OCI-LY1 (cell line): ENCODE measurements at regions not wholly inside any gene's neighbourhood (a gene's known extent, or its start where the extent isn't known, plus 50 kb on each side); places are given as distances from the start of the nearest gene placed in this dataset.

ENCODE experiments used
- H2AFZ ChIP-seq: fragments of 200-600 bp; sonication (generic), shearing (Covaris generic); 2 replicates; pipeline ENCODE4 v1.6.0; 2014; ENCODE audit warnings: antibody characterized with exemption, mild to moderate bottlenecking, low read length
- H3F3A ChIP-seq: fragments of 200-600 bp; sonication (generic), shearing (Covaris generic); 2 replicates; pipeline ENCODE4 v1.6.0; 2014; ENCODE audit warnings: mild to moderate bottlenecking, antibody characterized with exemption, low read length, moderate library complexity; ENCODE audit not compliant: insufficient read depth
- H3K27ac ChIP-seq: fragments of 200-600 bp; sonication (generic); 2 replicates; pipeline ENCODE4 v1.5.1; 2014; ENCODE audit warnings: low read length, mixed run types, mild to moderate bottlenecking, low read depth; ENCODE audit not compliant: poor library complexity, severe bottlenecking
- H3K27me3 ChIP-seq: fragments of 200-600 bp; sonication (generic); 2 replicates; pipeline ENCODE4 v1.6.0; 2014; ENCODE audit warnings: antibody characterized with exemption, mild to moderate bottlenecking, low read length, moderate library complexity; ENCODE audit not compliant: insufficient read depth
- H3K36me3 ChIP-seq: fragments of 200-600 bp; sonication (generic); 2 replicates; pipeline ENCODE4 v1.6.1; 2014; ENCODE audit warnings: mild to moderate bottlenecking, antibody characterized with exemption, low read length, moderate library complexity, mixed read lengths; ENCODE audit not compliant: insufficient read depth
- H3K4me1 ChIP-seq: fragments of 200-600 bp; sonication (generic); 2 replicates; pipeline ENCODE4 v1.5.1; 2014; ENCODE audit warnings: mild to moderate bottlenecking, low read length, moderate library complexity; ENCODE audit not compliant: insufficient read depth, severe bottlenecking
- H3K4me2 ChIP-seq: fragments of 200-600 bp; sonication (generic), shearing (Covaris generic); 2 replicates; pipeline ENCODE4 v1.6.1; 2014; ENCODE audit warnings: low read length
- H3K4me3 ChIP-seq: fragments of 200-600 bp; sonication (generic); 2 replicates; pipeline ENCODE4 v1.5.1; 2014; ENCODE audit warnings: low read length, low read depth, mild to moderate bottlenecking, mixed read lengths; ENCODE audit not compliant: poor library complexity, severe bottlenecking
- H3K79me2 ChIP-seq: fragments of 200-600 bp; shearing (Covaris generic); 2 replicates; pipeline ENCODE4 v1.6.1; 2016; ENCODE audit warnings: mixed run types, low read length, mixed read lengths; ENCODE audit not compliant: insufficient read depth
- H3K9ac ChIP-seq: fragments of 200-600 bp; sonication (generic), shearing (Covaris generic); 2 replicates; pipeline ENCODE4 v1.6.1; 2014; ENCODE audit warnings: mild to moderate bottlenecking, low read length, mixed read lengths
- H3K9me2 ChIP-seq: fragments of 200-600 bp; sonication (generic), shearing (Covaris generic); 2 replicates; pipeline ENCODE4 v1.6.1; 2014; ENCODE audit warnings: low read depth, mild to moderate bottlenecking, low read length, mixed read lengths
- H3K9me3 ChIP-seq: fragments of 200-600 bp; shearing (Covaris generic); 2 replicates; pipeline ENCODE4 v1.6.1; 2014; ENCODE audit warnings: low read length, mixed read lengths
- H4K20me1 ChIP-seq: fragments of 200-600 bp; sonication (generic), shearing (Covaris generic); 2 replicates; pipeline ENCODE4 v1.6.0; 2016; ENCODE audit warnings: mild to moderate bottlenecking, low read length; ENCODE audit not compliant: insufficient read depth
- CTCF ChIP-seq: fragments of 200-600 bp; sonication (generic), shearing (Covaris generic); IDR thresholded peaks from 2 replicates; pipeline ENCODE4 v1.5.1; 2017; ENCODE audit warnings: mild to moderate bottlenecking, antibody characterized with exemption, low read length, moderate library complexity, mixed read lengths
- EZH2 ChIP-seq: fragments of 200-600 bp; sonication (generic), shearing (Covaris generic); IDR thresholded peaks from 2 replicates; pipeline ENCODE4 v1.8.0; 2017; ENCODE audit warnings: borderline replicate concordance, mixed run types, mild to moderate bottlenecking, antibody characterized with exemption, low read length, moderate library complexity, mixed read lengths

GRCh38 chr17:20938244-20938643, 104.6 kb downstream of the USP22 start:
- Histone ChIP-seq H3K4me3 (no peak overlapping the region), H3K9me2 (no peaks in the 10 kb centered on the region), H3K27me3 (no peaks in the 10 kb centered on the region; the same call in 1 of the 2 replicates), H3K27ac (no peak overlapping the region), H3K79me2 (no peaks in the 10 kb centered on the region), H2AFZ (no peak overlapping the region), H4K20me1 (no peaks in the 10 kb centered on the region), H3K36me3 (no peaks in the 10 kb centered on the region), H3F3A (no peaks in the 10 kb centered on the region), H3K4me1 (no peaks in the 10 kb centered on the region), H3K9ac (no peak overlapping the region), H3K9me3 (no peaks in the 10 kb centered on the region), H3K4me2 (no peak overlapping the region)
- TF ChIP-seq CTCF (no peak), EZH2 (no peak)

DNA sequence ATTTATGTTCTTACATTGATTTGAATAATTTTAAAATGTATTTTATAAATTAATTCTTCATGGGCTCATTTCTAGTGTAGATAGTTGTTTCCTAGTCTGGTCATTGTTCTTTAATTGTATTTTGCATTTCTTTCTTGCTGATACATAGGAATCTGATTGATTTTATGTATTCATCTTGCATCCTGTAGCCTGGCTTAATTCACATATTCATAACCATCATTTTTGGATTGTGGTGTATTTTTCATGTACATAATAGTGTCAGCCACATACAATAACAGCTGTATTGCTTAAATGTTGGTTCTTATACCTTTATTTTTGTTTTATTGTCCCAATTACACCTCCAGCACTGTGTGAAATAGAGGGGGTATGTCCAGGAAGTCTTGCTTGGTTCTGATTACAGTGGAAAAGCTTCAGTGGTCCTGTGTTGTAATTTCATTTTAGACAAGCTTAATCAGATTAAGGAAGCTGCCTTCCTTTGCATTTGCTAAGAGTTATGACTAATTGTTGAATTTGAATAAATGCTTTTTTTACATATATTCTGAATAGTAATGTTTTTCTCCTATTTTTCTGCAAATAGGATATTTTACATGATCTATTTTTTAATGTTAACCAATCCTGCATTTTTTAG, 103.7 kb downstream of the USP22 start:
- Histone ChIP-seq H3K27ac (no peak overlapping the region), H3K36me3 (no peaks in the 10 kb centered on the region), H3K9ac (no peak overlapping the region), H3F3A (no peaks in the 10 kb centered on the region), H3K9me2 (no peaks in the 10 kb centered on the region), H3K79me2 (no peaks in the 10 kb centered on the region), H4K20me1 (no peaks in the 10 kb centered on the region), H3K4me3 (no peak overlapping the region), H3K27me3 (no peaks in the 10 kb centered on the region; the same call in 1 of the 2 replicates), H3K9me3 (no peaks in the 10 kb centered on the region), H3K4me1 (no peaks in the 10 kb centered on the region), H3K4me2 (no peak overlapping the region), H2AFZ (no peak overlapping the region)
- no peak for TF ChIP-seq EZH2
- TF ChIP-seq CTCF = no peak

DNA sequence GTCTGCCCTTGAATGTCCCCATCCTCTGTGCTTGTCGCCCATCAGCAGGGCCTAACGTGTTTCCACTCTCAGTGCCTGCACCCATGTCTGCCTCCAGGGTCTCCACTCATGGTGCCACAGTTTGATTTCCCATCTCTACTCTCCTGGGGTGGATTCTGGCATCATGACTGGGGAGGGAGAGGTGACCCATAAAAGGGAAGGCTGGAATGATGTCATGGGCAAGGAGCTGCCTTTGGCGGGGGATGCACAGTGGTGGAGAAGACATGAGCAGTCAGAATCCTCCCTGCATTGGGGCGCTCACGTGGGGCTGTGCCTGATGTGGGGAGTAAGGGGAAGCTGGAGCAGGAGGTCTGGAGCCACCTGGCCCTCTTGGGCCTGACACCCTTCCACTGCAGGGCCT, 100.9 kb downstream of the USP22 start:
- Histone ChIP-seq H3K9me3 (no peaks in the 10 kb centered on the region), H4K20me1 (no peaks in the 10 kb centered on the region), H3K27ac (no peak overlapping the region)

More for the DNA sequence above, 100.9 kb downstream of the USP22 start:
- no peak overlapping the region for H3K4me2 ChIP-seq
- H2AFZ ChIP-seq = no peak overlapping the region
- H3K36me3 ChIP-seq = no peaks in the 10 kb centered on the region
- H3F3A ChIP-seq = no peaks in the 10 kb centered on the region
- H3K9me2 ChIP-seq = no peaks in the 10 kb centered on the region
- H3K79me2 ChIP-seq = no peaks in the 10 kb centered on the region
- no peak for TF ChIP-seq EZH2
- no peak for TF ChIP-seq CTCF
- H3K4me1 ChIP-seq = no peaks in the 10 kb centered on the region
- H3K27me3 ChIP-seq = no peaks in the 10 kb centered on the region; the same call in 1 of the 2 replicates
- no peak overlapping the region for H3K9ac ChIP-seq
- H3K4me3 ChIP-seq = no peak overlapping the region
